ENCODE measurements at regions not wholly inside any gene's neighbourhood (a gene's known extent, or its start where the extent isn't known, plus 50 kb on each side); places are given as distances from the start of the nearest gene placed in this dataset.

- no peak for DNase-seq
- 45 to 52% methylated on average over 6 of the region's 6 CpGs for WGBS, 2 donors
- Histone ChIP-seq H3K27ac (peak overlapping the region in 3 of 4 donors; percentile 4 to 53 (median 30)), H3K4me3 (peak overlapping the region; percentile 15 to 62 (median 42)), H3K9me3 (no peaks in the 10 kb centered on the region), H3K36me3 (no peaks in the 10 kb centered on the region), H3K27me3 (no peaks in the 10 kb centered on the region), H3K4me1 (peaks cover 0 to 14% (median 0%) of the 10 kb centered on the region in 3 donors)
- intact Hi-C loops (cut with DNase I), result no loop called here
- no peak for TF ChIP-seq POLR2A (IDR thresholded peaks at IDR 0.05)
- TF ChIP-seq CTCF (IDR thresholded peaks at IDR 0.05), result no peak
Measured at GRCh38 chr1:87684713-87685205, 356.1 kb downstream of the LMO4 start.

- Histone ChIP-seq H3K36me3 (no peaks in the 10 kb centered on the region), H3K4me3 (peak overlapping the region in 1 of 4 donors; percentile 5), H3K4me1 (peaks cover 0 to 14% (median 0%) of the 10 kb centered on the region in 3 donors), H3K9me3 (no peaks in the 10 kb centered on the region), H3K27ac (peak overlapping the region in 2 of 4 donors; percentile 30 to 53), H3K27me3 (no peaks in the 10 kb centered on the region)
- no peak for DNase-seq
- WGBS, 2 donors, result 70 to 72% methylated on average over 16 of the region's 16 CpGs
- intact Hi-C loops (cut with DNase I), result no loop called here
- TF ChIP-seq CTCF (IDR thresholded peaks at IDR 0.05) (no peak), POLR2A (IDR thresholded peaks at IDR 0.05) (no peak)
Measured at GRCh38 chr1:87685311-87686135, 356.8 kb downstream of the LMO4 start.

DNA sequence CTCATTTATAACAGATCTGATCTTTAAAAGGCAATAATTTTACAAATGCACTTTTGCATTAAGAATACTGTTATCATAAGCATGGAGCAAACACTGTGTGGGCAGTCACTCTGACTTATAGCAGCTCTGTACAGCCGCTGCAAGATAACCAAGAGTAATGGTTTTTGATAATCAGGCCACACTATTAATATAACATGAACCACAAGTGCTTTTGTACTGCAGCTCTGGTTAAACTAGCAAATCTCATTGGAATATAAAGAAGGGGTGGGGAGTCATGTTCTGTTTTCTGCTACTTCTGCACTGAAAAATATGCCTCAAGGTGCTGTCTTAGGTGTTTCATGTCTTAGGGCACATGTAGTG is 357.4 kb downstream of the LMO4 start:
- intact Hi-C loops (cut with DNase I), result no loop called here
- 79 to 85% methylated on average over 1 of the region's 1 CpG for WGBS, 2 donors
- DNase-seq, result no peak
- TF ChIP-seq POLR2A (IDR thresholded peaks at IDR 0.05) (no peak), CTCF (IDR thresholded peaks at IDR 0.05) (no peak)
- Histone ChIP-seq H3K36me3 (no peaks in the 10 kb centered on the region), H3K27ac (no peak overlapping the region), H3K27me3 (no peaks in the 10 kb centered on the region), H3K4me3 (no peak overlapping the region), H3K4me1 (peaks cover 0 to 14% (median 0%) of the 10 kb centered on the region in 3 donors), H3K9me3 (no peaks in the 10 kb centered on the region)

- Histone ChIP-seq H3K27ac (no peak overlapping the region), H3K27me3 (no peaks in the 10 kb centered on the region), H3K4me1 (peaks cover 0 to 14% (median 0%) of the 10 kb centered on the region in 3 donors), H3K4me3 (no peak overlapping the region), H3K36me3 (no peaks in the 10 kb centered on the region), H3K9me3 (no peaks in the 10 kb centered on the region)
- DNase-seq, result no peak
- 63 to 90% methylated on average over 1 of the region's 1 CpG for WGBS, 2 donors
- intact Hi-C loops (cut with DNase I), result no loop called here
- TF ChIP-seq CTCF (IDR thresholded peaks at IDR 0.05) (no peak), POLR2A (IDR thresholded peaks at IDR 0.05) (no peak)
Measured at GRCh38 chr1:87686671-87687070, 358.0 kb downstream of the LMO4 start.

DNA sequence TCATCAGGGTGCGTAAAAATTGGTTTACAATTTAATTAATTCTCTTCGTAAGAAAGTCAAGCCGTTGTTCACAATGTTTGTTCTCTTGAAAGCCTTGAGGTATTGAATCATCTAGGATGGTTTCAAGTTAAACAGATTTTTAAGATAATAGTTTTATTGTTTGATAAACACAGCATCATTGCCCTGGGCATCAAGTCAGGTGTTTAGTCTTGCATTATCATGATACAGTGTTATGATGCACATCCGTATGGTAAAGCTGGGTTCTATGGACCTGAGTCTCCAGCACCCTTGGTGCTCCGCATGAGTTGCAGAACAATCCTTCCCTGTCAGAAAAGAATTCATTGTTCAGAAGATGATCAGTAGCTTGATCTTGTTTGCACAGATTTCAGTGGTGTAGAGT is 359.5 kb downstream of the LMO4 start:
- WGBS, 2 donors, result 92 to 95% methylated on average over 4 to 5 of the region's 5 CpGs
- H3K9me3 ChIP-seq, result no peaks in the 10 kb centered on the region
- H3K4me1 ChIP-seq, result peaks cover 0 to 14% (median 0%) of the 10 kb centered on the region in 3 donors
- no peak for DNase-seq
- H3K27ac ChIP-seq, result no peak overlapping the region
- no peaks in the 10 kb centered on the region for H3K27me3 ChIP-seq
- TF ChIP-seq POLR2A (IDR thresholded peaks at IDR 0.05) (no peak), CTCF (IDR thresholded peaks at IDR 0.05) (no peak)
- intact Hi-C loops (cut with DNase I), result no loop called here
- H3K4me3 ChIP-seq, result no peak overlapping the region
- no peaks in the 10 kb centered on the region for H3K36me3 ChIP-seq
